ENCODE measurements at regions not wholly inside any gene's neighbourhood (a gene's known extent, or its start where the extent isn't known, plus 50 kb on each side); places are given as distances from the start of the nearest gene placed in this dataset.

DNA sequence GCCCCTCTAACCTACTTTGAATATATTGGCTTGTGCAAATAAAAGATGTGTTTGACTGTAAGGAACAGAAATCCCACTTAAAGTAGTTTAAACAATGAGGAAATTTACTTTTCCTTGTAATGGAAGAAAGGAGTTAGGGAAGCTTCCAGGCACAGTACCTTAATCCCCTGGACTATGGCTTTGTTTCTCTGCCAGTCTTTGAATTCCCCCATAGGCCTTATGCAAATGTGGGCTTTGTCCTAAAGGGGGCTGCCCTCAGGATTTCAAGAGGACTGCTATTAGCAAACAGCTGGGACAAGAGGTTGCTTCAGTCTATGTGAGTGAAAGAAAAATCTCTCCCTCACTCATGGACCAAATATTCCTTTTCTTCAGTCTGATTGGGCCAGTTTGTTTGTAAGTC, 255.1 kb upstream of the THSD7B start:
- POLR2A ChIA-PET = interaction anchor here (0.6 kb wide), 1 partner anchor 831 kb away, joined by 3 read pairs; no protein-coding TSS in a partner anchor
- Histone ChIP-seq H3K9me3 (replicated peaks; ENCODE audit: control insufficient read depth, insufficient read depth, low read depth, low read length) (no peaks in the 10 kb centered on the region), H3K4me1 (replicated peaks in 1 of 2; ENCODE audit: control insufficient read depth in 2 of 2, insufficient read depth in 2 of 2, low read length in 2 of 2) (no peaks in the 10 kb centered on the region), H3K79me2 (ENCODE audit: control insufficient read depth, insufficient read depth, low read length) (no peaks in the 10 kb centered on the region), H3K36me3 (ENCODE audit: control insufficient read depth, insufficient read depth, low read length) (no peaks in the 10 kb centered on the region), H3K4me3 (no peak overlapping the region), H3K9me1 (ENCODE audit: control insufficient read depth, insufficient read depth, low read length) (no peaks in the 10 kb centered on the region), H3K4me2 (ENCODE audit: insufficient read depth, low read length) (no peak overlapping the region), H3K9ac (ENCODE audit: insufficient read depth in 1 of 2, low read depth in 2 of 2, low read length in 2 of 2) (no peak overlapping the region), H3K27ac (ENCODE audit: extremely low read depth, low read depth, low read length) (no peak overlapping the region), H3K27me3 (ENCODE audit: control insufficient read depth in 2 of 2, insufficient read depth in 2 of 2, low read length in 2 of 2) (no peaks in the 10 kb centered on the region), H2AFZ (ENCODE audit: low read depth, low read length) (no peak overlapping the region), H4K20me1 (replicated peaks; ENCODE audit: control insufficient read depth, insufficient read depth, low read length) (no peaks in the 10 kb centered on the region)
- FAIRE-seq = no peak
- intact Hi-C loops (cut with micrococcal nuclease) = no loop called here
- no peak for DNase-seq (ENCODE audit: extremely low read depth in 1 of 4, low spot score in 3 of 4)
- no TSS peak for BruUV-seq (replicated peaks)
- ATAC-seq = no peak
- in situ Hi-C loops (cut with MboI) = no loop called here
- CTCF ChIA-PET (ENCODE audit: low intra/inter-chr PET ratio) = no interaction called here
- TF ChIP-seq, protein P1, sequence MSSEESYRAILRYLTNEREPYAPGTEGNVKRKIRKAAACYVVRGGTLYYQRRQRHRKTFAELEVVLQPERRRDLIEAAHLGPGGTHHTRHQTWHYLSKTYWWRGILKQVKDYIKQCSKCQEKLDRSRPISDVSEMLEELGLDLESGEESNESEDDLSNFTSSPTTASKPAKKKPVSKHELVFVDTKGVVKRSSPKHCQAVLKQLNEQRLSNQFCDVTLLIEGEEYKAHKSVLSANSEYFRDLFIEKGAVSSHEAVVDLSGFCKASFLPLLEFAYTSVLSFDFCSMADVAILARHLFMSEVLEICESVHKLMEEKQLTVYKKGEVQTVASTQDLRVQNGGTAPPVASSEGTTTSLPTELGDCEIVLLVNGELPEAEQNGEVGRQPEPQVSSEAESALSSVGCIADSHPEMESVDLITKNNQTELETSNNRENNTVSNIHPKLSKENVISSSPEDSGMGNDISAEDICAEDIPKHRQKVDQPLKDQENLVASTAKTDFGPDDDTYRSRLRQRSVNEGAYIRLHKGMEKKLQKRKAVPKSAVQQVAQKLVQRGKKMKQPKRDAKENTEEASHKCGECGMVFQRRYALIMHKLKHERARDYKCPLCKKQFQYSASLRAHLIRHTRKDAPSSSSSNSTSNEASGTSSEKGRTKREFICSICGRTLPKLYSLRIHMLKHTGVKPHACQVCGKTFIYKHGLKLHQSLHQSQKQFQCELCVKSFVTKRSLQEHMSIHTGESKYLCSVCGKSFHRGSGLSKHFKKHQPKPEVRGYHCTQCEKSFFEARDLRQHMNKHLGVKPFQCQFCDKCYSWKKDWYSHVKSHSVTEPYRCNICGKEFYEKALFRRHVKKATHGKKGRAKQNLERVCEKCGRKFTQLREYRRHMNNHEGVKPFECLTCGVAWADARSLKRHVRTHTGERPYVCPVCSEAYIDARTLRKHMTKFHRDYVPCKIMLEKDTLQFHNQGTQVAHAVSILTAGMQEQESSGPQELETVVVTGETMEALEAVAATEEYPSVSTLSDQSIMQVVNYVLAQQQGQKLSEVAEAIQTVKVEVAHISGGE (CRISPR knock-in tag; IDR thresholded peaks at IDR 0.05) = no peak
- TF ChIP-seq SREBF2 (CRISPR knock-in tag; IDR thresholded peaks at IDR 0.05) = no peak
- TF ChIP-seq GATAD2A (IDR thresholded peaks at IDR 0.05) = no peak
- no peak for TF ChIP-seq POLR2B (IDR thresholded peaks at IDR 0.05; ENCODE audit: low read depth, partially characterized antibody)
- TF ChIP-seq ZNF12 (CRISPR knock-in tag; IDR thresholded peaks at IDR 0.05) = no peak
- TF ChIP-seq SMARCC2 (IDR thresholded peaks at IDR 0.05; ENCODE audit: low read depth) = no peak
- no peak for TF ChIP-seq YY1 (IDR thresholded peaks at IDR 0.05; ENCODE audit: borderline replicate concordance in 1 of 3, control insufficient read depth in 1 of 3, extremely low read depth in 1 of 3, insufficient read depth in 3 of 3, insufficient read length in 1 of 3, insufficient replicate concordance in 2 of 3, low read depth in 1 of 3, low read length in 2 of 3)
- TF ChIP-seq ZNF347 (CRISPR knock-in tag; IDR thresholded peaks at IDR 0.05; ENCODE audit: low read depth) = no peak
- TF ChIP-seq, protein P2, sequence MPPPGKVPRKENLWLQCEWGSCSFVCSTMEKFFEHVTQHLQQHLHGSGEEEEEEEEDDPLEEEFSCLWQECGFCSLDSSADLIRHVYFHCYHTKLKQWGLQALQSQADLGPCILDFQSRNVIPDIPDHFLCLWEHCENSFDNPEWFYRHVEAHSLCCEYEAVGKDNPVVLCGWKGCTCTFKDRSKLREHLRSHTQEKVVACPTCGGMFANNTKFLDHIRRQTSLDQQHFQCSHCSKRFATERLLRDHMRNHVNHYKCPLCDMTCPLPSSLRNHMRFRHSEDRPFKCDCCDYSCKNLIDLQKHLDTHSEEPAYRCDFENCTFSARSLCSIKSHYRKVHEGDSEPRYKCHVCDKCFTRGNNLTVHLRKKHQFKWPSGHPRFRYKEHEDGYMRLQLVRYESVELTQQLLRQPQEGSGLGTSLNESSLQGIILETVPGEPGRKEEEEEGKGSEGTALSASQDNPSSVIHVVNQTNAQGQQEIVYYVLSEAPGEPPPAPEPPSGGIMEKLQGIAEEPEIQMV (tag; conservative IDR thresholded peaks at IDR 0.05; ENCODE audit: low read depth) = no peak
- TF ChIP-seq, protein P3, sequence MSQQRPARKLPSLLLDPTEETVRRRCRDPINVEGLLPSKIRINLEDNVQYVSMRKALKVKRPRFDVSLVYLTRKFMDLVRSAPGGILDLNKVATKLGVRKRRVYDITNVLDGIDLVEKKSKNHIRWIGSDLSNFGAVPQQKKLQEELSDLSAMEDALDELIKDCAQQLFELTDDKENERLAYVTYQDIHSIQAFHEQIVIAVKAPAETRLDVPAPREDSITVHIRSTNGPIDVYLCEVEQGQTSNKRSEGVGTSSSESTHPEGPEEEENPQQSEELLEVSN (IDR thresholded peaks at IDR 0.05; ENCODE audit: borderline replicate concordance in 1 of 2, extremely low read depth in 1 of 2, insufficient read depth in 1 of 2, insufficient read length in 1 of 2, low read depth in 1 of 2, low read length in 1 of 2, poor library complexity in 1 of 2, severe bottlenecking in 1 of 2) = no peak
